Nephron progenitor cell (in vitro differentiated cells): ENCODE measurements at regions not wholly inside any gene's neighbourhood (a gene's known extent, or its start where the extent isn't known, plus 50 kb on each side); places are given as distances from the start of the nearest gene placed in this dataset.
A peak's percentile ranks its signal among the peaks of the same experiment; 100 is the strongest.
"Not testable (repeated sequence)": the region's sequence is repeated elsewhere in the genome, so short reads cannot be mapped to it uniquely, and the experiment has no call there.

Experiments used
- DNase-seq: peaks from one replicate; pipeline ENCODE4 v3.0.0; 2021
- H3K27ac Mint-ChIP-seq: 2 replicates; pipeline ENCODE4 v1.8.0; 2021; ENCODE audit warnings: mild to moderate bottlenecking, moderate library complexity, mixed read lengths
- H3K27me3 Mint-ChIP-seq: 2 replicates; pipeline ENCODE4 v1.8.0; 2021; ENCODE audit warnings: mild to moderate bottlenecking, low read depth, mixed read lengths; ENCODE audit not compliant: poor library complexity
- H3K36me3 Mint-ChIP-seq: 2 replicates; pipeline ENCODE4 v1.8.0; 2021; ENCODE audit warnings: low read depth, mixed read lengths
- H3K4me1 Mint-ChIP-seq: 2 replicates; pipeline ENCODE4 v1.8.0; 2021; ENCODE audit warnings: mixed read lengths
- H3K4me3 Mint-ChIP-seq: 2 replicates; pipeline ENCODE4 v1.8.0; 2021; ENCODE audit warnings: mild to moderate bottlenecking, moderate library complexity, mixed read lengths
- H3K9me3 Mint-ChIP-seq: 2 replicates; pipeline ENCODE4 v1.8.0; 2021; ENCODE audit warnings: mild to moderate bottlenecking, moderate library complexity, mixed read lengths
- CTCF ChIP-seq: fragments of 200-600 bp; sonication (generic); IDR thresholded peaks from 2 replicates; pipeline ENCODE4 v1.5.0; 2021; ENCODE audit warnings: antibody characterized with exemption

- Mint-ChIP-seq H3K9me3 (no peaks in the 10 kb centered on the region), H3K27me3 (no peaks in the 10 kb centered on the region)
Observed at GRCh38 chr9:7560669-7561305, 238.8 kb downstream of the DMAC1 start.

GRCh38 chr9:7554699-7555098 is 244.9 kb downstream of the DMAC1 start:
- no peak for TF ChIP-seq CTCF
- Mint-ChIP-seq H3K9me3 (peaks cover 27% of the 10 kb centered on the region), H3K4me1 (peaks cover 1% of the 10 kb centered on the region), H3K27me3 (no peaks in the 10 kb centered on the region), H3K4me3 (no peak overlapping the region), H3K36me3 (peaks cover 14% of the 10 kb centered on the region), H3K27ac (no peak overlapping the region)
- no peak for DNase-seq

More at GRCh38 chr9:7560669-7561305, 238.8 kb downstream of the DMAC1 start:
- H3K4me1 Mint-ChIP-seq = peaks cover 26% of the 10 kb centered on the region
- no peaks in the 10 kb centered on the region for H3K36me3 Mint-ChIP-seq
- no peak for DNase-seq
- peak overlapping the region; percentile 64 for H3K27ac Mint-ChIP-seq
- TF ChIP-seq CTCF = no peak
- H3K4me3 Mint-ChIP-seq = no peak overlapping the region

- peaks cover 27% of the 10 kb centered on the region for H3K9me3 Mint-ChIP-seq
- H3K27me3 Mint-ChIP-seq, DNase-seq, H3K4me3 Mint-ChIP-seq, H3K27ac Mint-ChIP-seq: not testable (repeated sequence)
- peaks cover 12% of the 10 kb centered on the region for H3K4me1 Mint-ChIP-seq
- peaks cover 14% of the 10 kb centered on the region for H3K36me3 Mint-ChIP-seq
Observed at GRCh38 chr9:7552706-7553105, 246.9 kb downstream of the DMAC1 start.

- TF ChIP-seq CTCF = no peak
- Mint-ChIP-seq H3K27ac (peak overlapping the region; percentile 12), H3K4me3 (no peak overlapping the region), H3K36me3 (peaks cover 14% of the 10 kb centered on the region), H3K4me1 (peaks cover 20% of the 10 kb centered on the region), H3K27me3 (peaks cover 3% of the 10 kb centered on the region), H3K9me3 (peaks cover 25% of the 10 kb centered on the region)
- DNase-seq = peak; percentile 26
Observed at GRCh38 chr9:7549249-7549648, 250.3 kb downstream of the DMAC1 start.

GRCh38 chr9:7546261-7546660 is 253.3 kb downstream of the DMAC1 start:
- Mint-ChIP-seq H3K9me3 (peaks cover 8% of the 10 kb centered on the region), H3K27me3 (peaks cover 3% of the 10 kb centered on the region), H3K4me3 (no peak overlapping the region), H3K4me1 (peaks cover 45% of the 10 kb centered on the region), H3K36me3 (peaks cover 8% of the 10 kb centered on the region), H3K27ac (peak overlapping the region; percentile 6)
- DNase-seq = no peak
- no peak for TF ChIP-seq CTCF

- Mint-ChIP-seq H3K27me3 (peaks cover 3% of the 10 kb centered on the region), H3K4me1 (peaks cover 46% of the 10 kb centered on the region), H3K9me3 (peaks cover 4% of the 10 kb centered on the region), H3K27ac (no peak overlapping the region), H3K4me3 (no peak overlapping the region), H3K36me3 (peaks cover 4% of the 10 kb centered on the region)
- DNase-seq = no peak
- no peak for TF ChIP-seq CTCF
Observed at GRCh38 chr9:7545371-7546165, 254.0 kb downstream of the DMAC1 start.
